Thyroid gland (tissue), 4 donors: ENCODE measurements at regions not wholly inside any gene's neighbourhood (a gene's known extent, or its start where the extent isn't known, plus 50 kb on each side); places are given as distances from the start of the nearest gene placed in this dataset.

Experiments used
- POLR2A ChIP-seq, 2 donors: fragments of 450-650 bp; IDR thresholded peaks; one replicate each; pipeline ENCODE4 v1.6.1; 2017; ENCODE audit warnings: antibody characterized with exemption in 2 of 2, mild to moderate bottlenecking in 2 of 2, moderate library complexity in 1 of 2
- TF ChIP-seq, protein P1 (sequence below), 6 experiments: fragments of 200-600 bp in 3 of 6; fragments of 450-650 bp in 3 of 6; sonication (generic) in 3 of 6; IDR thresholded peaks; one replicate each; pipeline ENCODE4 v1.5.1; 2016 to 2019; ENCODE audit warnings: antibody characterized with exemption in 6 of 6, mild to moderate bottlenecking in 2 of 6, inconsistent platforms in 1 of 6, moderate library complexity in 1 of 6

GRCh38 chr5:28864006-28864405, 1825.6 kb upstream of the CDH9 start:
- TF ChIP-seq, protein P1, sequence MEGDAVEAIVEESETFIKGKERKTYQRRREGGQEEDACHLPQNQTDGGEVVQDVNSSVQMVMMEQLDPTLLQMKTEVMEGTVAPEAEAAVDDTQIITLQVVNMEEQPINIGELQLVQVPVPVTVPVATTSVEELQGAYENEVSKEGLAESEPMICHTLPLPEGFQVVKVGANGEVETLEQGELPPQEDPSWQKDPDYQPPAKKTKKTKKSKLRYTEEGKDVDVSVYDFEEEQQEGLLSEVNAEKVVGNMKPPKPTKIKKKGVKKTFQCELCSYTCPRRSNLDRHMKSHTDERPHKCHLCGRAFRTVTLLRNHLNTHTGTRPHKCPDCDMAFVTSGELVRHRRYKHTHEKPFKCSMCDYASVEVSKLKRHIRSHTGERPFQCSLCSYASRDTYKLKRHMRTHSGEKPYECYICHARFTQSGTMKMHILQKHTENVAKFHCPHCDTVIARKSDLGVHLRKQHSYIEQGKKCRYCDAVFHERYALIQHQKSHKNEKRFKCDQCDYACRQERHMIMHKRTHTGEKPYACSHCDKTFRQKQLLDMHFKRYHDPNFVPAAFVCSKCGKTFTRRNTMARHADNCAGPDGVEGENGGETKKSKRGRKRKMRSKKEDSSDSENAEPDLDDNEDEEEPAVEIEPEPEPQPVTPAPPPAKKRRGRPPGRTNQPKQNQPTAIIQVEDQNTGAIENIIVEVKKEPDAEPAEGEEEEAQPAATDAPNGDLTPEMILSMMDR (IDR thresholded peaks at IDR 0.05): no peak
- no peak for TF ChIP-seq POLR2A (IDR thresholded peaks at IDR 0.05)
